H9 (cell line): ENCODE measurements at regions not wholly inside any gene's neighbourhood (a gene's known extent, or its start where the extent isn't known, plus 50 kb on each side); places are given as distances from the start of the nearest gene placed in this dataset.

Experiments
- DNase-seq: peaks from one replicate; pipeline ENCODE4 v3.0.0-alpha.2; 2017
- H2AFZ ChIP-seq: one replicate; pipeline ENCODE4 v1.6.1; 2013; ENCODE audit warnings: mild to moderate bottlenecking, low read length, control low read depth, moderate library complexity
- H2AK5ac ChIP-seq: 2 replicates; pipeline ENCODE4 v1.6.1; 2013; ENCODE audit warnings: low read length, control low read depth, mixed read lengths; ENCODE audit not compliant: insufficient read length
- H2BK120ac ChIP-seq: one replicate; pipeline ENCODE4 v1.6.1; 2013; ENCODE audit warnings: low read depth, mild to moderate bottlenecking, low read length, control low read depth, inconsistent platforms; ENCODE audit not compliant: poor library complexity, severe bottlenecking
- H2BK12ac ChIP-seq: 2 replicates; pipeline ENCODE4 v1.6.1; 2013; ENCODE audit warnings: low read length, control low read depth, mixed read lengths, low read depth; ENCODE audit not compliant: insufficient read length
- H2BK15ac ChIP-seq: 2 replicates; pipeline ENCODE4 v1.6.1; 2013; ENCODE audit warnings: low read depth, low read length, control low read depth
- H2BK20ac ChIP-seq: one replicate; pipeline ENCODE4 v1.6.1; 2013; ENCODE audit warnings: low read depth, mild to moderate bottlenecking, low read length, control low read depth, inconsistent platforms; ENCODE audit not compliant: poor library complexity, severe bottlenecking
- H2BK5ac ChIP-seq: 2 replicates; pipeline ENCODE4 v1.6.1; 2013; ENCODE audit warnings: low read length, control low read depth, mixed read lengths; ENCODE audit not compliant: insufficient read length
- H3K14ac ChIP-seq: 2 replicates; pipeline ENCODE4 v1.6.1; 2013; ENCODE audit warnings: low read length, control low read depth; ENCODE audit not compliant: insufficient read depth
- H3K18ac ChIP-seq: 2 replicates; pipeline ENCODE4 v1.6.1; 2013; ENCODE audit warnings: low read depth, mild to moderate bottlenecking, mixed read lengths, low read length, control low read depth; ENCODE audit not compliant: insufficient read length
- H3K23ac ChIP-seq: 2 replicates; pipeline ENCODE4 v1.6.1; 2013; ENCODE audit warnings: low read length, control low read depth, mixed read lengths, low read depth; ENCODE audit not compliant: insufficient read length
- H3K23me2 ChIP-seq: 2 replicates; pipeline ENCODE4 v1.6.1; 2013; ENCODE audit warnings: low read depth, mild to moderate bottlenecking, mixed read lengths, low read length, control low read depth; ENCODE audit not compliant: insufficient read length, poor library complexity, severe bottlenecking
- H3K27ac ChIP-seq: 2 replicates; pipeline ENCODE4 v1.5.1; 2013; ENCODE audit warnings: low read length, control low read depth, mixed read lengths, low read depth; ENCODE audit not compliant: insufficient read length
- H3K27me3 ChIP-seq: 2 replicates; pipeline ENCODE4 v1.6.1; 2013; ENCODE audit warnings: low read length, control low read depth, inconsistent platforms; ENCODE audit not compliant: insufficient read depth
- H3K4ac ChIP-seq: 2 replicates; pipeline ENCODE4 v1.6.1; 2013; ENCODE audit warnings: low read depth, mild to moderate bottlenecking, control low read depth, inconsistent platforms, low read length, moderate library complexity
- H3K4me1 ChIP-seq: 2 replicates; pipeline ENCODE4 v1.6.1; 2013; ENCODE audit warnings: low read length, control low read depth, inconsistent platforms; ENCODE audit not compliant: insufficient read depth
- H3K4me2 ChIP-seq: 2 replicates; pipeline ENCODE4 v1.6.1; 2013; ENCODE audit warnings: low read length, control low read depth, mixed read lengths; ENCODE audit not compliant: insufficient read length, insufficient read depth
- H3K56ac ChIP-seq: 2 replicates; pipeline ENCODE4 v1.6.1; 2013; ENCODE audit warnings: low read depth, mild to moderate bottlenecking, mixed read lengths, low read length, control low read depth; ENCODE audit not compliant: insufficient read length
- H3K79me1 ChIP-seq: 2 replicates; pipeline ENCODE4 v1.6.1; 2013; ENCODE audit warnings: low read depth, mild to moderate bottlenecking, moderate library complexity, low read length, control low read depth, inconsistent platforms; ENCODE audit not compliant: insufficient read depth, poor library complexity, severe bottlenecking
- H3K79me2 ChIP-seq: 2 replicates; pipeline ENCODE4 v1.6.1; 2013; ENCODE audit warnings: low read length, control low read depth, inconsistent platforms; ENCODE audit not compliant: insufficient read depth
- H3K9ac ChIP-seq: 2 replicates; pipeline ENCODE4 v1.6.1; 2013; ENCODE audit warnings: low read length, control low read depth, mixed read lengths; ENCODE audit not compliant: insufficient read length; ENCODE audit errors: extremely low read depth
- H3K9me3 ChIP-seq: one replicate; pipeline ENCODE4 v1.6.1; 2013; ENCODE audit warnings: low read depth, low read length, inconsistent platforms; ENCODE audit not compliant: control insufficient read depth
- H3T11ph ChIP-seq: one replicate; pipeline ENCODE4 v1.6.1; 2013; ENCODE audit warnings: mild to moderate bottlenecking, low read length, control low read depth, inconsistent platforms
- H4K20me1 ChIP-seq: one replicate; pipeline ENCODE4 v1.6.1; 2013; ENCODE audit not compliant: control insufficient read depth, insufficient read length, insufficient read depth
- H4K5ac ChIP-seq: 2 replicates; pipeline ENCODE4 v1.6.1; 2013; ENCODE audit warnings: low read depth, mild to moderate bottlenecking, mixed read lengths, low read length, control low read depth; ENCODE audit not compliant: insufficient read length
- H4K8ac ChIP-seq: replicated peaks from 2 replicates; pipeline ENCODE4 v1.6.1; 2013; ENCODE audit warnings: low read length, control low read depth, mixed read lengths, low read depth; ENCODE audit not compliant: insufficient read length
- H4K91ac ChIP-seq: 2 replicates; pipeline ENCODE4 v1.6.1; 2013; ENCODE audit warnings: low read depth, mild to moderate bottlenecking, moderate library complexity, mixed read lengths, low read length, control low read depth; ENCODE audit not compliant: insufficient read length
- H3K27ac Mint-ChIP-seq, 3 experiments: 2 replicates in 2 of 3; 3 replicates in 1 of 3; pipeline ENCODE4 v1.8.0; 2020 to 2021; ENCODE audit warnings: mixed read lengths in 3 of 3, mild to moderate bottlenecking in 1 of 3, moderate library complexity in 1 of 3
- H3K27me3 Mint-ChIP-seq: 2 replicates; pipeline ENCODE4 v1.8.0; 2021; ENCODE audit warnings: low read depth, mild to moderate bottlenecking, moderate library complexity, mixed read lengths
- H3K36me3 Mint-ChIP-seq, 3 experiments: 2 replicates in 2 of 3; 3 replicates in 1 of 3; pipeline ENCODE4 v1.8.0; 2020 to 2021; ENCODE audit warnings: low read depth in 3 of 3, mixed read lengths in 3 of 3; ENCODE audit not compliant: insufficient read depth in 1 of 3
- H3K4me1 Mint-ChIP-seq, 2 experiments: 2 replicates each; pipeline ENCODE4 v1.8.0; 2020; ENCODE audit warnings: mixed read lengths in 2 of 2
- H3K4me3 Mint-ChIP-seq, 2 experiments: 2 replicates in 1 of 2; 3 replicates in 1 of 2; pipeline ENCODE4 v1.8.0; 2020 to 2021; ENCODE audit warnings: mild to moderate bottlenecking in 2 of 2, mixed read lengths in 2 of 2, moderate library complexity in 1 of 2
- H3K9me3 Mint-ChIP-seq, 2 experiments: 2 replicates in 1 of 2; 3 replicates in 1 of 2; pipeline ENCODE4 v1.8.0; 2020; ENCODE audit warnings: mild to moderate bottlenecking in 2 of 2, mixed read lengths in 2 of 2, moderate library complexity in 1 of 2
- CTCF ChIP-seq: fragments of 200-600 bp; sonication (generic); conservative IDR thresholded peaks from 3 replicates; pipeline ENCODE4 v1.8.0; 2021; ENCODE audit warnings: antibody characterized with exemption, mild to moderate bottlenecking
- WGBS: extraction: QIAGEN DNeasy Blood & Tissue Kit; methylation state at CpG from one replicate; pipeline ENCODE4 v1.1.7; 2013; ENCODE audit warnings: missing lambda C conversion rate, low lambda C conversion rate, mixed read lengths; ENCODE audit not compliant: insufficient read length; ENCODE audit errors: extremely low coverage; 5-methylcytosine and 5-hydroxymethylcytosine counted together

DNA sequence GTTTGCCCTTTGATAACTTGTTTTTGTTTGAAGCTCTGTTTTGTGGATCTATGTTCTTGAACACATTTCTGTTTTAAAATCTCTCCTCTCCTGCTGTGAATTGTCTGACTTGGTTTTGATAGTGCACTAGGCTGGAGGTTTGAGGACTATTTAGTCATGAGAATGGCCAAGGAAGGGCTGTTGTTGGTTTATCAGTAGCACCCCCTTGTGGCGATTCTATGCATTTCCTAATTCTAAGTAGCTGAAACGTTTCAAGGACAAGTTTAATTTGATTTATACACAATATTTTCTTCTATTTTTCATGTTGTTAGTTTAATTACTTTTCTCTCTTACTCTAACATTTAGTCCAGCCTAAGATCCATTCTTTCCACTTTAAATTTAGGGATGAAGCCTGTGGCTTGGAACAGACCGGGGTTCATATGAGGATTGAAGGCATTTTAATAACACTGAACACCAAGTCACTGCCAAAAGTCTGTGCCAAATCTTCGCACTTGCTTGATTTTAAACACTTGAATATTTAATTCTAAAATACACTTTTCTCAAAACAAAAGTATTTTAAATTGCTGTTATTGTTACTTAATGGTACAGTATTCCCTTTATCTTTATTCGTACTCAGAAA is 166.0 kb downstream of the SOCS6 start:
- DNase-seq: no peak
- no peak overlapping the region for H2BK12ac ChIP-seq
- H3K9ac ChIP-seq: no peak overlapping the region
- no peak overlapping the region for H3K4me2 ChIP-seq
- no peak overlapping the region for H3K27ac Mint-ChIP-seq
- no peak overlapping the region for H2AFZ ChIP-seq
- no peak overlapping the region for H2BK20ac ChIP-seq
- H3K9me3 ChIP-seq: no peaks in the 10 kb centered on the region
- H3K23ac ChIP-seq: no peak overlapping the region
- WGBS: no CpG with 5 or more reads among the region's 5 CpGs
- no peak overlapping the region for H3T11ph ChIP-seq
- no peak overlapping the region for H3K56ac ChIP-seq
- no peak overlapping the region for H2BK15ac ChIP-seq
- no peaks in the 10 kb centered on the region for H3K36me3 Mint-ChIP-seq
- no peak overlapping the region for H3K4me3 Mint-ChIP-seq
- H2BK5ac ChIP-seq: no peak overlapping the region
- H3K14ac ChIP-seq: no peak overlapping the region
- no peaks in the 10 kb centered on the region for H3K23me2 ChIP-seq
- H3K4me1 ChIP-seq: no peaks in the 10 kb centered on the region; the same call in 1 of the 2 replicates
- H3K18ac ChIP-seq: no peak overlapping the region
- no peaks in the 10 kb centered on the region for H3K9me3 Mint-ChIP-seq
- TF ChIP-seq CTCF: peak; percentile 87
- H2AK5ac ChIP-seq: no peak overlapping the region
- no peak overlapping the region for H3K27ac ChIP-seq
- H4K91ac ChIP-seq: no peak overlapping the region
- no peaks in the 10 kb centered on the region for H3K27me3 ChIP-seq
- no peak overlapping the region for H4K5ac ChIP-seq
- no peak overlapping the region for H4K8ac ChIP-seq
- H3K79me1 ChIP-seq: no peaks in the 10 kb centered on the region
- H3K79me2 ChIP-seq: no peaks in the 10 kb centered on the region
- no peak overlapping the region for H2BK120ac ChIP-seq
- peaks cover 29 to 34% of the 10 kb centered on the region in 2 experiments for H3K4me1 Mint-ChIP-seq
- no peaks in the 10 kb centered on the region for H4K20me1 ChIP-seq
- no peak overlapping the region for H3K4ac ChIP-seq
- no peaks in the 10 kb centered on the region for H3K27me3 Mint-ChIP-seq
